HuH-7.5 (cell line): ENCODE measurements at regions not wholly inside any gene's neighbourhood (a gene's known extent, or its start where the extent isn't known, plus 50 kb on each side); places are given as distances from the start of the nearest gene placed in this dataset.

Experiments used
- DNase-seq: peaks from one replicate; pipeline ENCODE4 v3.0.0; 2011; ENCODE audit warnings: low spot score

DNA sequence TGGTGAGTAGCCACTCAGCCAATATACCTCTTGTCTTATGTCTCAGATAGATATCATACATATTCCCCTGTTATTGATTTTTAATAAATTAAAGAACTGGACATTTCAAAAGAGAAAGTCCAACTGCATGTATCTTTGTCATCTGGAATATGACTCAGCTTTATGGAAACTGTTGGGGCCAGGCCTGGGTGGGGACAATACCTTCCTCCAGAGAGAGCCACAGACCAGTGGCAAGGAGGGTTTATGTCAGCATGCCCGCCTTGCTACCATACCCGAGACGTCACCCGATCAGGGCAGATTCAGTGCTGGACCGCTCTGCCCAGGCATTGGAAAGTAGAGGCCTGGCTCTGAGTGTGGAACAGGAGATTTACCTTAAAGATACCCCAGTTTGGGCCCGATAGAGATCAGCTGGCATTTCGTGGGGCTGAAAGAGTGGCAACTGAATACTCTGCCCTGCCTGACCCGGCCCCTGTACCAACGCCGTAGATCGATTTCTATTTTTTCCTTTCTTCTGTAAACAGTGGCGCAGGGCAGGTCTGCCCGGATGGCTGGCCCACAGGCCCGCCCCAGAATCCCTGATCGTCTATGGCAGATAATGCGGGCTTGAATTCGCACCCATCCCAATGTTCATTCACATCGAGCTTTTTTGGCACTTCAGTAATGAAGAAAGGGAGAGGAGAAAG lies 158.6 kb downstream of the SALL1 start:
- no peak for DNase-seq

DNA sequence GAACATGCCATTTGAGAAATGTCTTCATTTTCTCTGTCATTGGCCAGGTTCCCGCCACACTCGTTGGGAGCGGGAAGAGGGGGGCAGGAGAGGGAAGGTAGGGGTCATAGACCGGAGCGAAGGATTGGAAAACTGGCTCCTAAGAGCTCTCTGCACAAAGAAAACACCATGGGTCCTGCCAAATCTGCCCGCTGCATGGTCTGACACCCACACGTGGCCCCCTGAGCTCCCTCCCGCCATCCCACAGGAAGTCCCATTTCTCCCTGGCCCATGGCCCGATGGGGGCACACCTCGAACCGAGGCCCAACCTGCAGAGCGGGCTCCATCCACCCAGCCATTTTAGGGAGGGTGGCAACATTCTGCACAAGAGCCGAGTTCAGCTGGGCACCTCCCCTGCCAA lies 159.6 kb downstream of the SALL1 start:
- DNase-seq: no peak

DNA sequence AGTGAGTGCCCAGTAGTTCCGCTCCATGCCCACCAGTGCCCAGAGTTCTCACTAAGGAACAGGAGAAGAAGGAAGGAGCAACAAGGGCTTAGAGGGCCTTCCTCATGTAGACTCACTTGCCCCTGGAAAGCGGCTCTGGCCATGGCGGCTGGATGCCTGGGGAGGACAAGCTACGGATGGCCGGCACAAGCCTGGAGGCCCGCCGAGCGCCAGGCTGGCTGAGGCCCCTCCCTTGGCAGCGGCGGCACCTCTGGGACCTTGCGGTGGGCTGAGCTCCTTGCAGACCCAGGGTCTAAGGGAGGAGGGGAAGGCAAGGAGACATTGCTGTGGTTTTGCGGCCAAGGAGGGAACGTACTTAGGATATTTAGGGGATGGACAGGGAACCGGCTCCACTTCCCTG lies 160.1 kb downstream of the SALL1 start:
- no peak for DNase-seq

- no peak for DNase-seq
These were observed 162.0 kb downstream of the SALL1 start for GRCh38 chr16:50989047-50989446.

DNA sequence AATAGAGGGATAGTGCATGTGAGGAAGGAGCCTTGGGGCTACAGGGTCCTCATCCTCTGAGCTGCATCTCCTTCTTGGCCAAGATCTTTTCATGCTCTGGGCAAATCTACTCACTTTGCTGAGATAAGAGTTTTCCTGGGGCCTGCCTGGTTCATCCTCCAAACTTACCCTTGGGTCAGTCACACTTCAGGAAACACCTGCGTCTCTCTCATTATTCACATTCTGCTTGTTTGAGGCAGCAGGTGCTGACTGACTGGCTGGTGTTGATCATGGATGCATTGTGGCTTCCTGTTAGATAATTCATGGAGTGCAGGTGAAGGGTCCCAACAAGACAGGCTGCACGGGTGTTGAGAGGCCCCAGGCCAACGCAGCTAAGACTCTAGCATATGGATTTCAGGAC lies 162.6 kb downstream of the SALL1 start:
- DNase-seq: no peak

GRCh38 chr16:50986453-50986852 lies 164.6 kb downstream of the SALL1 start:
- DNase-seq: no peak

GRCh38 chr16:50985733-50986132 lies 165.3 kb downstream of the SALL1 start:
- no peak for DNase-seq

GRCh38 chr16:50984688-50985087 lies 166.4 kb downstream of the SALL1 start:
- no peak for DNase-seq

DNA sequence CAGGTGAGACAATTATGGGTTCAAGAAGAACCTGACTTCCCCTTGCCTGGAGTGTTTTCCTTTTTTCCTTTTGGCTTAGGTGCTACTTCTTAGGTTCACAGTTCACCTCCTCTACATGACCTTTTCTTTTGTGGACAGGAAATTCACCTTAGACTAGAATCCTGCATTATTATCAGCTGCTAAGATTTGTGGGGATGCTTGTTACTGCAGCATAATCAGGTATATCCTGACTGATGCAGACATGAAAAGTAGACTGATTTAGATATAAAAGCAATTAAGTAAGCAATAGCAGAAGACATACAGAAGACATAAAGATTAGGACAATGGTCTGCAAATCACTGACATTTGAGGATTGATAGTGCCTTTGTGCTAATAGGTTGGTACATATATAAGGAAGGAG lies 168.3 kb downstream of the SALL1 start:
- DNase-seq: no peak

GRCh38 chr16:50981951-50982350 lies 169.1 kb downstream of the SALL1 start:
- no peak for DNase-seq

DNA sequence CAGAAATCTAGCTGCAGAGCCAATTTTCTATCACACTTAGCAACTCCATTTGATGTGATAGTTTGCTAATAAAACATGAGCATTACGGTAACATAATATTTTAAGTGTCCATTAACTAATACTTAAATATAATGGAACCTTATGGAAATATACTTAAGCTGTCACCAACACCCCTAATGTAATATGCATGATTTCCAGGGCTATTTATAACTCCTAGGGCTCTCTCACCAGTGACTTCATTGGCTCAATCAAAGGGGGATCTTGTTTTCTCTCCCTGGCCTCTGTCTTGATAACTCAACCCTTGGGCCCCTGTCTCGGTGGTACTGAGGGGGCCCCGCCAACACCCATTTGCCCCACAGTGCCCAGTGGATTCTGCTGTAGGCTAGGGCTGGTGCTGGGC lies 170.4 kb downstream of the SALL1 start:
- no peak for DNase-seq

DNA sequence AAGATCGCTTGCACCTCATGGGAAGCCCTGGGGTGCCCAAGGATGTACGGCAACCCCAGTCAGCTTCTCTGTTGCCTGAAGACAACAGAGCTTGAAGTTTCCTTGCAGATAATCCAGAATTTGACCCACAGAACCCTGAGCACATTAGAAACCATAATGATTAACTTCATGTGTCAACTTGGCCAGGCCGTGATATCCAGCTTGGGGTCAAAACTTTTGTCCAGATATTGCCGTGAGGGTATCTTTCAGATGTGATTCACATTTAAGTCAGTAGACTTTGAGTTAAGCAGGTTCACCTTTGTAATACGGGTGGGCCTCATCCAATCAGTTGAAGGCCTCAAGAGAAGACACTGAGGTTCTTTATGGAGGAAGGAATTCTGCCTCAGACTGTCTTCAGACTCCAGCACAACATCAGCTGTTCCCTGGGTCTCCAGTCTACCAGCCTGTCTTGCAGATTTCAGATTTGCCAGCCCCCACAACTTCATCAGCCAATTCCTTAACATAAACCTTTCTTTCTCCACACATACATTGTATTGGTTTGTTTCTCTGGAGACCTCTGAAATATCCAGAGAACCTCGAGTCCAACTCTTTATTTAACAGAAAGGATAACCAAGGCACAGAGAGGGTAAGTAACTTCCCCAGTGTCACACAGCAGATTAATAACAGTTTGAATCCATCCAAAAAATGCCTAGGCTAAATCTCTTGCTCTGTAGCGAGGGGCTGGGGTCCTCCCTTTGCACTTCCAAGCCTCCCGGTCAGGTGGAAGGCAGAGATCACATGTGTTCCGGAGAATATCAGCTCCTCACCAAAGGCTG lies 171.1 kb downstream of the SALL1 start:
- no peak for DNase-seq

GRCh38 chr16:50977138-50977537 lies 173.9 kb downstream of the SALL1 start:
- DNase-seq: no peak

DNA sequence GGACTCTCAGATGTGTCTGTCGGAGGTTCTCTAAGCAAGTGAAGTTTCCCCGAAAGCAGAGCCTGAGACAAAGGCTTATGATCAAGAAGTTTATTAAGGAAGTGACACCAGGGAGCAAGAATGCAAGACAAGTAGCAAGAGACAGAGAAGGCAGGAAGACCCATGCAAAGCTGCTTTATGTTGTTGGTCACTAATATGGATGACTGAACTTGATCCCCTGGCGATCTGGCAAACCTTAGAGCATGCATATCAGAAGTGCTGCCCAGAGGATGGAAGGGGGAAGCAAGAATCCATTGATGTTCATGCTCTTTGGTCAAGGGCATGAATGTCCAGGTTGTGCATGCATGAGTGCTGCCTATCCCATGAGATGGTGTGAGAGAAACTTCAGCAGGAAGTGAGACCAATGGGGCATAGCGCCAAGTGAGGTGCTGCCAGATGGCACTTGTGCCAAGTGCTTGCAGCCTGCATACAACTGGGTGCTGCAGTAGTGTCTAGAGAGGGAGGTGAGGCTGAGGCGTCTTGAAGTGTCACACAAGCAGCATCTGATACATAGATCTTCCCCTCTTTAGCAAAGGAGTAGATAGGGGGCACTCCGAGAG lies 176.5 kb downstream of the SALL1 start:
- no peak for DNase-seq

GRCh38 chr16:50972876-50973275 lies 178.2 kb downstream of the SALL1 start:
- DNase-seq: no peak

DNA sequence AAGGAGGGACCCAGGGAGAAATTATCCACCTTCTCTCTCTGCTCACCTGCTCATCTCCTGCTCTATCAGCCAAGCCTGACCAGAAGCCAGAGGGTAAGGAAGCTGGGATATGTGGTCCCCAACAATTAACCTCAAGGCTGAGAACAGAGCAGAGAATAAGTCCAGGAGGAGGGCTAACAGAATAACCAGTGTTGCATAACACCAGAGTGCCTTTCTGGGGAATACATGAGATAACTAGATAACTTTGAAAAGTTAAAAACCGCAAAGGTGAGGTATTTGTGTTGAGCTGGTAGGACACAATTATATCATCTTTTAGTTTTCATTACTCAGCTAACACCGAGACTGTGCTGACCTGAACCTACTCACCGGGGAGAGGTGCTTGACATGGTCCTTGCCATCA lies 180.8 kb downstream of the SALL1 start:
- no peak for DNase-seq

GRCh38 chr16:50967827-50968612 lies 183.1 kb downstream of the SALL1 start:
- no peak for DNase-seq

DNA sequence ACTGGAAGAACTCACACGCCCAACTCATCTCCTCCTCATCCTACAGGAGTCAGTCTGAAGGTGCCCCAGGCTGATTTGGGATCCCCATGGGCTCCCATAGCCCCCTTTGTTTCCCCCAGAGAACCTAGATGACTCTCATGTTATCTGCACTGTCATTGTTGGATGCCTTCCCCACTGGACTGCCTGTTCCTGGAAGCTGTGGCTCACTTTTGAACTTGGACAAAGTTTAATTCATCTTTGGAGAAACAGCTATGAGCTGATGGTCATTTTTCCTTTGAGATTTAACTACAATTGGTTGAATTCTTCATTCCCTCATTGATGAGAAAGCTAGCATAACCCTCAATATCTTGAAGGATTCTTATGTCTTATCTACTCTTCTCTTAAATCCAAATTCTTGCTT lies 186.6 kb downstream of the SALL1 start:
- DNase-seq: no peak

- DNase-seq: no peak
These were observed 189.1 kb downstream of the SALL1 start for GRCh38 chr16:50961952-50962351.

DNA sequence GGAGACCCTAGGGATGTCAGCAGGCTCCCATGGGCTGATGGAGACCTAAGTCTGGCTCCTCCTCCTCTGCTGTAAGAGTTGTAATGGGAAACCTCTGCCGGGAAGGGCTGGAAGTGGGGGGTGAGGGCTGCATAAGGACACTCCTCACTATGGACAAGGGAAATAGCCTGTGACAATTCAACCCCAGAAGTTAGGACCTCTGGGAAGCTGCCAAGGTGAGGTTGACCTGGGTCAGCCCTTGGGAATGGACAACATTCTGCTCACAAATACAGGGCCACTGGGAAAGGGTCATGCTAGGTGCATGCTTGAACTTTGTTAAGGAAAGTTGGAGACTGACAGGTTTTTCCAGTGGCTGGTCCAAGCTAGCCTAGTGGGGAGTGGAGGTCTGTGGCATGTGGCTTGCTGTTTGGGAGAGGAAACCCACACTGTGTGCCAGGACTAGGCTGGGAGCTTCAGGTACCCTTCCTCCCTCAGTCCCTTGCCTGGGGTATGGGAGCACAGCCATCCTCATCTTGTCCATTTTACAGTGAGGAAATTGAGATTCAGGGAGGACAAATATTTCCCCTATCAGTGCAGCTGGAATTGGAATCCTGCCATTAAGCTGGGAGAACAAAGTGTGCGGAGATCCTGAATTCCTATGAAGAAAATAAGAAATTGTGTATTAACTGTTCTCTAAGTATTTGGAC lies 190.4 kb downstream of the SALL1 start:
- no peak for DNase-seq

DNA sequence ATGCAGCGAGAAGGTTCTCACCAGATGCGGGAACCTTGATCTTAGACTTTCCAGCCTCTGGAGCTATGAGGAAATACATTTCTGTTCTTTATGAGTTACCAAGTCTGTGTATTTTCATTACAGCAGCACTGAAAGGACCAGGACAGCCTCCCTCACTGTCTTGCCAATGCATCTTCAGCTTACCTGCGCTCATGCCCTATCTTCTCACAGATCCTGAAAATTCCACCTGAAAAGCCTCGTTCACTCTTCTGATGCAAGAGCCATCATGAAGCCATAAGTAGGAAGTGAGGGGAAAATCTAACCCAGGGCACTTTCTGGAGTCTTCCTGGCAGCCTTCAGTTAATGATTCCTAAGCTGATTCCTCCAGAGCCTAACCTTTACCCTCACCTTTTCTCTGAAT lies 194.0 kb downstream of the SALL1 start:
- DNase-seq: no peak

GRCh38 chr16:50956637-50957036 lies 194.4 kb downstream of the SALL1 start:
- DNase-seq: no peak
